IMR-90 (cell line): ENCODE measurements at regions not wholly inside any gene's neighbourhood (a gene's known extent, or its start where the extent isn't known, plus 50 kb on each side); places are given as distances from the start of the nearest gene placed in this dataset.

Experiments
- ATAC-seq: fragments of 200-7000 bp; cut with Tn5 transposase; 2 replicates; pipeline ENCODE4 v1.9.1; 2020; ENCODE audit warnings: low read depth, mild to moderate bottlenecking, moderate library complexity
- BruUV-seq: library from RNA; stranded (reverse); fragments of 400-500 nt; replicated peaks from 2 replicates; lab custom pipeline; 2021; lab: Mats Ljungman, UMichigan
- CTCF ChIA-PET: fragments of 300-600 bp; formaldehyde crosslinking; extraction: SDS; loops from one replicate; lab custom pipeline; 2021; ENCODE audit warnings: antibody characterized with exemption; lab: Yijun Ruan, JAX
- POLR2A ChIA-PET: fragments of 300-600 bp; sonication (Branson Sonifier 250); formaldehyde crosslinking; loops from one replicate; lab custom pipeline; 2022; ENCODE audit warnings: antibody characterized with exemption; ENCODE audit not compliant: unreplicated experiment; lab: Charles Lee
- DNase-seq: peaks from one replicate; pipeline ENCODE4 v3.0.0; 2013
- H2AFZ ChIP-seq: replicated peaks from 2 replicates; pipeline ENCODE3; 2013; ENCODE audit warnings: low read length, mild to moderate bottlenecking; ENCODE audit not compliant: poor library complexity
- H2AK5ac ChIP-seq: 2 replicates; pipeline ENCODE4 v1.6.1; 2013; ENCODE audit warnings: low read depth, low read length, inconsistent platforms
- H2AK9ac ChIP-seq: replicated peaks from 2 replicates; pipeline ENCODE3; 2013; ENCODE audit warnings: mild to moderate bottlenecking, low read depth, low read length, moderate library complexity; ENCODE audit not compliant: poor library complexity
- H2BK120ac ChIP-seq: 2 replicates; pipeline ENCODE4 v1.6.1; 2013; ENCODE audit warnings: low read depth, low read length, inconsistent platforms
- H2BK15ac ChIP-seq: 3 replicates; pipeline ENCODE4 v1.6.1; 2013; ENCODE audit warnings: low read depth, low read length, inconsistent platforms
- H2BK20ac ChIP-seq: 2 replicates; pipeline ENCODE4 v1.6.1; 2013; ENCODE audit warnings: low read depth, mild to moderate bottlenecking, inconsistent platforms, low read length, moderate library complexity
- H2BK5ac ChIP-seq: 2 replicates; pipeline ENCODE4 v1.6.1; 2013; ENCODE audit warnings: mild to moderate bottlenecking, low read depth, low read length, inconsistent platforms; ENCODE audit not compliant: poor library complexity, severe bottlenecking
- H3K14ac ChIP-seq: replicated peaks from 2 replicates; pipeline ENCODE4 v1.6.1; 2013; ENCODE audit warnings: low read depth, low read length, inconsistent platforms
- H3K18ac ChIP-seq: 2 replicates; pipeline ENCODE4 v1.6.1; 2013; ENCODE audit warnings: low read depth, low read length, control low read depth
- H3K23ac ChIP-seq: 2 replicates; pipeline ENCODE4 v1.6.1; 2013; ENCODE audit warnings: low read depth, low read length, inconsistent platforms
- H3K27ac ChIP-seq: 2 replicates; pipeline ENCODE4 v1.5.1; 2013; ENCODE audit warnings: mild to moderate bottlenecking, control low read depth, low read length; ENCODE audit not compliant: insufficient read depth
- H3K27me3 ChIP-seq: 2 replicates; pipeline ENCODE4 v1.6.1; 2013; ENCODE audit warnings: low read length; ENCODE audit not compliant: control insufficient read depth, insufficient read depth
- H3K36me3 ChIP-seq: 2 replicates; pipeline ENCODE4 v1.6.1; 2013; ENCODE audit warnings: low read length, mixed read lengths; ENCODE audit not compliant: control insufficient read depth, insufficient read depth
- H3K4ac ChIP-seq: 2 replicates; pipeline ENCODE4 v1.6.1; 2013; ENCODE audit warnings: low read depth, low read length, inconsistent platforms
- H3K4me1 ChIP-seq: 2 replicates; pipeline ENCODE4 v1.6.1; 2013; ENCODE audit warnings: low read length, mixed read lengths; ENCODE audit not compliant: control insufficient read depth, insufficient read depth
- H3K4me2 ChIP-seq: 2 replicates; pipeline ENCODE4 v1.6.1; 2013; ENCODE audit warnings: low read depth, mild to moderate bottlenecking, control low read depth, low read length, moderate library complexity
- H3K4me3 ChIP-seq: 2 replicates; pipeline ENCODE4 v1.5.1; 2013; ENCODE audit warnings: low read depth, mild to moderate bottlenecking, control low read depth, low read length, moderate library complexity; ENCODE audit not compliant: insufficient read depth
- H3K56ac ChIP-seq: 2 replicates; pipeline ENCODE4 v1.6.1; 2013; ENCODE audit warnings: low read length, inconsistent platforms; ENCODE audit not compliant: insufficient read depth; ENCODE audit errors: extremely low read depth
- H3K79me1 ChIP-seq, 2 experiments: 2 replicates each; pipeline ENCODE4 v1.6.1; 2013; ENCODE audit warnings: low read length in 2 of 2, inconsistent platforms in 1 of 2, low read depth in 1 of 2
- H3K9ac ChIP-seq: 2 replicates; pipeline ENCODE4 v1.6.1; 2013; ENCODE audit warnings: low read depth, low read length, control low read depth
- H3K9me1 ChIP-seq: 2 replicates; pipeline ENCODE4 v1.6.1; 2013; ENCODE audit warnings: low read length, inconsistent platforms; ENCODE audit not compliant: insufficient read depth
- H3K9me3 ChIP-seq: 2 replicates; pipeline ENCODE4 v1.6.1; 2013; ENCODE audit warnings: low read length; ENCODE audit not compliant: control insufficient read depth, insufficient read depth
- H4K20me1 ChIP-seq: 2 replicates; pipeline ENCODE4 v1.6.1; 2013; ENCODE audit warnings: low read length, inconsistent platforms; ENCODE audit not compliant: insufficient read depth
- H4K5ac ChIP-seq: 2 replicates; pipeline ENCODE4 v1.6.1; 2013; ENCODE audit warnings: mild to moderate bottlenecking, low read depth, low read length, control low read depth
- H4K8ac ChIP-seq, 2 experiments: 2 replicates each; pipeline ENCODE4 v1.6.1; 2013; ENCODE audit warnings: low read depth in 2 of 2, low read length in 2 of 2, control low read depth in 1 of 2, inconsistent platforms in 1 of 2
- H4K91ac ChIP-seq: 2 replicates; pipeline ENCODE4 v1.6.1; 2013; ENCODE audit warnings: low read depth, low read length, inconsistent platforms; ENCODE audit not compliant: insufficient read depth
- MAFK ChIP-seq: IDR thresholded peaks from 2 replicates; pipeline ENCODE4 v1.6.1; 2012; ENCODE audit warnings: low read depth, low read length, improper control_type of control experiment
- NFE2L2 ChIP-seq: fragments of 150-350 bp; IDR thresholded peaks from 2 replicates; pipeline ENCODE4 v1.6.1; 2016; ENCODE audit warnings: low read depth, mild to moderate bottlenecking, low read length
- SMC3 ChIP-seq: fragments of 150-350 bp; IDR thresholded peaks from 2 replicates; pipeline ENCODE4 v1.6.1; 2016; ENCODE audit warnings: low read depth, mild to moderate bottlenecking, antibody characterized with exemption, low read length, moderate library complexity
- WGBS, 2 experiments: methylation state at CpG; one replicate each; pipeline versions ENCODE4 v1.1.5 to v1.1.7; 2013; ENCODE audit warnings: missing lambda C conversion rate in 2 of 2; ENCODE audit not compliant: insufficient read length in 1 of 2; ENCODE audit errors: extremely low coverage in 2 of 2; 5-methylcytosine and 5-hydroxymethylcytosine counted together
- dilution Hi-C: fragments of 300-500 bp; cut with HindIII; formaldehyde crosslinking; loops from one replicate; pipeline ENCODE4 v1.14.3; 2018; ENCODE audit warnings: low sequenced_read_pairs; ENCODE audit not compliant: unreplicated experiment
- in situ Hi-C: fragments of 300-500 bp; cut with MboI; formaldehyde crosslinking; loops from 3 replicates; pipeline ENCODE4 v1.14.3; 2019; ENCODE audit warnings: low sequenced_read_pairs, inconsistent platforms, mixed read lengths
- intact Hi-C: fragments of 100-400 bp; cut with micrococcal nuclease; formaldehyde crosslinking; loops from 2 replicates; pipeline ENCODE4 v1.10.0; 2022

DNA sequence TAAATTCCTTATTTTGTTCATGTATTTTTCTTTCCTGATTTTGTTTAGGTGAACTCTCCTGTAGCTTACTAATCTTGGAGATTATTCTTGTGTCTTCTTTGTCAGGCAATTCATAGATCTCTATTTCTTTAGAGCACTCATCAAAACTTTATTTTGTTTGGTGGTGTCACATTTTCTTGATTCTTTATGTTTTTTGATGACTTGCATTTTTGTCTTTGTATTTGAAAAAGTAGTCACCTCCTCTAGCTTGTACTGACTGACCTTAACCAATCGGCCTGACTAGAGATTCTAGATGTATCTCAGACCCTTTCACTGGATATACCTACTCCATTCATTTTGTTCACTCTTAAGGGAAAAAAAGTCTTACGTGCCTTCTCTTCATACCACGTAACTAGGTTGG, 986.3 kb upstream of the LRRTM1 start:
- H2AK9ac ChIP-seq: no peak overlapping the region
- H3K36me3 ChIP-seq: no peaks in the 10 kb centered on the region
- no peak overlapping the region for H3K4me2 ChIP-seq
- no peak overlapping the region for H4K91ac ChIP-seq
- H3K9me1 ChIP-seq: no peaks in the 10 kb centered on the region
- H2AK5ac ChIP-seq: no peak overlapping the region
- H3K23ac ChIP-seq: no peak overlapping the region
- H4K20me1 ChIP-seq: no peaks in the 10 kb centered on the region
- no peak for DNase-seq
- no peak overlapping the region for H4K5ac ChIP-seq
- H3K9ac ChIP-seq: no peak overlapping the region
- no peak overlapping the region for H3K14ac ChIP-seq
- no TSS peak for BruUV-seq
- H2BK20ac ChIP-seq: no peak overlapping the region
- in situ Hi-C loops: no loop called here
- H3K27ac ChIP-seq: no peak overlapping the region
- no CpG with 5 or more reads among the region's 3 CpGs for WGBS, 2 experiments
- no peak overlapping the region for H3K4ac ChIP-seq
- dilution Hi-C loops: no loop called here
- H3K4me3 ChIP-seq: no peak overlapping the region
- H3K27me3 ChIP-seq: no peaks in the 10 kb centered on the region
- CTCF ChIA-PET: interaction anchor here (1.5 kb wide), 1 partner anchor 13 kb away, joined by 3 read pairs; no protein-coding TSS in a partner anchor
- H3K4me1 ChIP-seq: no peaks in the 10 kb centered on the region
- no peak overlapping the region for H3K18ac ChIP-seq
- no peak overlapping the region for H2AFZ ChIP-seq
- no peak for ATAC-seq
- no peak overlapping the region for H4K8ac ChIP-seq
- TF ChIP-seq MAFK (peak; percentile 69), NFE2L2 (0 out of 2 replicates have a peak, but pooled peaks have one; percentile 9), SMC3 (no peak)
- POLR2A ChIA-PET: no interaction called here
- H2BK5ac ChIP-seq: no peak overlapping the region
- H3K79me1 ChIP-seq: no peaks in the 10 kb centered on the region
- H2BK120ac ChIP-seq: no peak overlapping the region
- no peak overlapping the region for H3K56ac ChIP-seq
- intact Hi-C loops: no loop called here
- no peak overlapping the region for H2BK15ac ChIP-seq
- peaks cover 4% of the 10 kb centered on the region for H3K9me3 ChIP-seq
